Lower leg skin (tissue), 3 donors: ENCODE measurements at regions not wholly inside any gene's neighbourhood (a gene's known extent, or its start where the extent isn't known, plus 50 kb on each side); places are given as distances from the start of the nearest gene placed in this dataset.

ENCODE experiments used
- CTCF ChIP-seq, 3 donors: fragments of 450-650 bp; IDR thresholded peaks; one replicate each; pipeline ENCODE4 v1.5.1; 2016; ENCODE audit warnings: antibody characterized with exemption in 3 of 3, mild to moderate bottlenecking in 3 of 3, moderate library complexity in 2 of 3
- POLR2A ChIP-seq, 2 donors: fragments of 450-650 bp; IDR thresholded peaks; one replicate each; pipeline ENCODE4 v1.6.1; 2016 to 2017; ENCODE audit warnings: antibody characterized with exemption in 2 of 2, mild to moderate bottlenecking in 1 of 2, moderate library complexity in 1 of 2

- TF ChIP-seq POLR2A (IDR thresholded peaks at IDR 0.05) (no peak), CTCF (IDR thresholded peaks at IDR 0.05) (no peak)
Measured at GRCh38 chr2:143907801-143908200, 612.1 kb downstream of the ZEB2 start.
